Bronchial epithelial cell (primary cell): ENCODE measurements at regions not wholly inside any gene's neighbourhood (a gene's known extent, or its start where the extent isn't known, plus 50 kb on each side); places are given as distances from the start of the nearest gene placed in this dataset.

Experiments
- DNase-seq: peaks from one replicate; pipeline ENCODE4 v3.0.0-alpha.2; 2010; ENCODE audit warnings: low read depth
- FAIRE-seq: peaks from 2 replicates; lab custom pipeline; 2011; peaks lifted over from hg19 to GRCh38; lab: Jason Lieb, UNC
- H3K27me3 ChIP-seq: 2 replicates; pipeline ENCODE4 v1.5.1; 2011; ENCODE audit warnings: low read length; ENCODE audit not compliant: control insufficient read depth, insufficient read depth
- H3K36me3 ChIP-seq: 2 replicates; pipeline ENCODE4 v1.5.1; 2011; ENCODE audit warnings: low read length; ENCODE audit not compliant: control insufficient read depth, insufficient read depth
- H3K4me3 ChIP-seq: 2 replicates; pipeline ENCODE4 v1.5.1; 2011; ENCODE audit warnings: mild to moderate bottlenecking, low read depth, low read length, control low read depth
- CTCF ChIP-seq: IDR thresholded peaks from 2 replicates; pipeline ENCODE4 v1.5.1; 2011; ENCODE audit warnings: mild to moderate bottlenecking, moderate library complexity, low read length, control low read depth, inconsistent platforms; ENCODE audit not compliant: insufficient read depth, severe bottlenecking

GRCh38 chr13:110802260-110802659 is 88.8 kb downstream of the ING1 start:
- FAIRE-seq = no peak
- no peak for TF ChIP-seq CTCF
- Histone ChIP-seq H3K27me3 (peaks cover 7% of the 10 kb centered on the region), H3K36me3 (no peaks in the 10 kb centered on the region), H3K4me3 (no peak overlapping the region)
- no peak for DNase-seq

- DNase-seq = no peak
- no peak overlapping the region for H3K4me3 ChIP-seq
- no peaks in the 10 kb centered on the region for H3K36me3 ChIP-seq
- no peak for FAIRE-seq
- H3K27me3 ChIP-seq = peaks cover 21% of the 10 kb centered on the region
- TF ChIP-seq CTCF = no peak
These were observed 93.1 kb downstream of the ING1 start for GRCh38 chr13:110806636-110807035.

GRCh38 chr13:110807546-110807945 is 94.0 kb downstream of the ING1 start:
- TF ChIP-seq CTCF = no peak
- H3K4me3 ChIP-seq = no peak overlapping the region
- peaks cover 29% of the 10 kb centered on the region for H3K27me3 ChIP-seq
- no peak for DNase-seq
- H3K36me3 ChIP-seq = no peaks in the 10 kb centered on the region
- no peak for FAIRE-seq

GRCh38 chr13:110808138-110808537 is 94.6 kb downstream of the ING1 start:
- Histone ChIP-seq H3K36me3 (no peaks in the 10 kb centered on the region), H3K27me3 (peaks cover 29% of the 10 kb centered on the region), H3K4me3 (no peak overlapping the region)
- DNase-seq = no peak
- TF ChIP-seq CTCF = no peak
- FAIRE-seq = no peak

GRCh38 chr13:110809871-110810486 is 96.5 kb downstream of the ING1 start:
- Histone ChIP-seq H3K4me3 (no peak overlapping the region), H3K36me3 (no peaks in the 10 kb centered on the region), H3K27me3 (peaks cover 29% of the 10 kb centered on the region)
- no peak for TF ChIP-seq CTCF
- FAIRE-seq (no peak), DNase-seq (no peak)
